ENCODE measurements at regions not wholly inside any gene's neighbourhood (a gene's known extent, or its start where the extent isn't known, plus 50 kb on each side); places are given as distances from the start of the nearest gene placed in this dataset.

GRCh38 chr1:229070168-229070567 lies 200.7 kb upstream of the RAB4A start:
- H3K4me1 ChIP-seq (ENCODE audit: low read depth, poor library complexity, severe bottlenecking), result no peaks in the 10 kb centered on the region
- no peaks in the 10 kb centered on the region for H3K36me3 ChIP-seq (ENCODE audit: insufficient read depth)
- H3K27ac ChIP-seq, result no peak overlapping the region
- H2AFZ ChIP-seq (ENCODE audit: low read depth), result no peak overlapping the region
- H3K4me3 ChIP-seq (IDR thresholded peaks at IDR 0.05; ENCODE audit: insufficient read depth, low read depth, low read length), result no peak overlapping the region
- TF ChIP-seq CTCF (conservative IDR thresholded peaks at IDR 0.05; ENCODE audit: low read depth, low read length), result no peak
- no peaks in the 10 kb centered on the region for H3K79me2 ChIP-seq (ENCODE audit: insufficient read depth, low read depth)
- no peak overlapping the region for H3K4me2 ChIP-seq
- no peaks in the 10 kb centered on the region for H3K27me3 ChIP-seq (ENCODE audit: insufficient read depth, low read depth)
- H3K9ac ChIP-seq, result no peak overlapping the region
- H4K20me1 ChIP-seq (ENCODE audit: insufficient read depth), result no peaks in the 10 kb centered on the region

GRCh38 chr1:229073251-229073650 lies 197.7 kb upstream of the RAB4A start:
- Histone ChIP-seq H3K4me3 (IDR thresholded peaks at IDR 0.05; ENCODE audit: insufficient read depth, low read depth, low read length) (no peak overlapping the region), H3K27me3 (ENCODE audit: insufficient read depth, low read depth) (no peaks in the 10 kb centered on the region), H3K27ac (no peak overlapping the region), H4K20me1 (ENCODE audit: insufficient read depth) (no peaks in the 10 kb centered on the region), H2AFZ (ENCODE audit: low read depth) (no peak overlapping the region), H3K79me2 (ENCODE audit: insufficient read depth, low read depth) (no peaks in the 10 kb centered on the region), H3K36me3 (ENCODE audit: insufficient read depth) (no peaks in the 10 kb centered on the region), H3K4me1 (ENCODE audit: low read depth, poor library complexity, severe bottlenecking) (no peaks in the 10 kb centered on the region), H3K4me2 (no peak overlapping the region), H3K9ac (no peak overlapping the region)
- no peak for TF ChIP-seq CTCF (conservative IDR thresholded peaks at IDR 0.05; ENCODE audit: low read depth, low read length)

- Histone ChIP-seq H3K9ac (no peak overlapping the region), H3K79me2 (ENCODE audit: insufficient read depth, low read depth) (no peaks in the 10 kb centered on the region), H3K27ac (no peak overlapping the region), H3K27me3 (ENCODE audit: insufficient read depth, low read depth) (no peaks in the 10 kb centered on the region), H3K36me3 (ENCODE audit: insufficient read depth) (no peaks in the 10 kb centered on the region), H3K4me2 (no peak overlapping the region), H2AFZ (ENCODE audit: low read depth) (no peak overlapping the region), H4K20me1 (ENCODE audit: insufficient read depth) (no peaks in the 10 kb centered on the region), H3K4me3 (IDR thresholded peaks at IDR 0.05; ENCODE audit: insufficient read depth, low read depth, low read length) (no peak overlapping the region), H3K4me1 (ENCODE audit: low read depth, poor library complexity, severe bottlenecking) (no peaks in the 10 kb centered on the region)
- TF ChIP-seq CTCF (conservative IDR thresholded peaks at IDR 0.05; ENCODE audit: low read depth, low read length), result no peak
These were observed 195.7 kb upstream of the RAB4A start for GRCh38 chr1:229075217-229075616.

- Histone ChIP-seq H3K27me3 (ENCODE audit: insufficient read depth, low read depth) (no peaks in the 10 kb centered on the region), H3K9ac (no peak overlapping the region), H3K4me1 (ENCODE audit: low read depth, poor library complexity, severe bottlenecking) (no peaks in the 10 kb centered on the region), H3K4me2 (no peak overlapping the region), H3K79me2 (ENCODE audit: insufficient read depth, low read depth) (no peaks in the 10 kb centered on the region), H3K4me3 (IDR thresholded peaks at IDR 0.05; ENCODE audit: insufficient read depth, low read depth, low read length) (no peak overlapping the region), H3K36me3 (ENCODE audit: insufficient read depth) (no peaks in the 10 kb centered on the region), H2AFZ (ENCODE audit: low read depth) (no peak overlapping the region), H4K20me1 (ENCODE audit: insufficient read depth) (no peaks in the 10 kb centered on the region), H3K27ac (no peak overlapping the region)
- no peak for TF ChIP-seq CTCF (conservative IDR thresholded peaks at IDR 0.05; ENCODE audit: low read depth, low read length)
These were observed 195.2 kb upstream of the RAB4A start for GRCh38 chr1:229075716-229076115.

GRCh38 chr1:229076195-229076594 lies 194.7 kb upstream of the RAB4A start:
- no peaks in the 10 kb centered on the region for H3K36me3 ChIP-seq (ENCODE audit: insufficient read depth)
- H3K4me1 ChIP-seq (ENCODE audit: low read depth, poor library complexity, severe bottlenecking), result no peaks in the 10 kb centered on the region
- no peak overlapping the region for H3K4me2 ChIP-seq
- no peak overlapping the region for H3K9ac ChIP-seq
- H3K79me2 ChIP-seq (ENCODE audit: insufficient read depth, low read depth), result no peaks in the 10 kb centered on the region
- H3K27ac ChIP-seq, result no peak overlapping the region
- TF ChIP-seq CTCF (conservative IDR thresholded peaks at IDR 0.05; ENCODE audit: low read depth, low read length), result no peak
- H4K20me1 ChIP-seq (ENCODE audit: insufficient read depth), result no peaks in the 10 kb centered on the region
- H2AFZ ChIP-seq (ENCODE audit: low read depth), result no peak overlapping the region
- H3K4me3 ChIP-seq (IDR thresholded peaks at IDR 0.05; ENCODE audit: insufficient read depth, low read depth, low read length), result no peak overlapping the region
- H3K27me3 ChIP-seq (ENCODE audit: insufficient read depth, low read depth), result no peaks in the 10 kb centered on the region
